Thoracic aorta (tissue), 2 donors: ENCODE measurements at regions not wholly inside any gene's neighbourhood (a gene's known extent, or its start where the extent isn't known, plus 50 kb on each side); places are given as distances from the start of the nearest gene placed in this dataset.

Experiments used
- ATAC-seq: fragments of 150-250 bp; one replicate; pipeline ENCODE4 v1.8.0; 2017; ENCODE audit warnings: low read depth; ENCODE audit not compliant: insufficient number of reproducible peaks, low FRiP score
- DNase-seq: peaks from one replicate; pipeline ENCODE4 v3.0.0-alpha.2; 2020; ENCODE audit warnings: low spot score
- H3K27ac ChIP-seq, 2 donors: fragments of 200-600 bp; sonication (generic); 1 replicate in 1 of 2; 2 replicates in 1 of 2; pipeline ENCODE4 v1.5.1; 2016; ENCODE audit warnings: mild to moderate bottlenecking in 2 of 2, moderate library complexity in 2 of 2
- H3K27me3 ChIP-seq: fragments of 200-600 bp; sonication (generic); replicated peaks from 2 replicates; pipeline ENCODE4 v1.6.0; 2016; ENCODE audit warnings: mild to moderate bottlenecking; ENCODE audit not compliant: insufficient read depth
- H3K36me3 ChIP-seq: fragments of 200-600 bp; sonication (generic); one replicate; pipeline ENCODE4 v1.5.1; 2016
- H3K4me1 ChIP-seq, 2 donors: fragments of 200-600 bp; sonication (generic); 1 replicate in 1 of 2; 2 replicates in 1 of 2; pipeline versions ENCODE4 v1.5.1 to v1.6.0; 2016; ENCODE audit warnings: low read depth in 2 of 2, mild to moderate bottlenecking in 1 of 2; ENCODE audit not compliant: control insufficient read depth in 1 of 2
- H3K4me3 ChIP-seq: fragments of 200-600 bp; sonication (generic); 2 replicates; pipeline ENCODE4 v1.5.1; 2016; ENCODE audit warnings: mild to moderate bottlenecking
- H3K9me3 ChIP-seq: fragments of 200-600 bp; sonication (generic); 2 replicates; pipeline ENCODE4 v1.5.1; 2016
- TF ChIP-seq, protein P1 (sequence below): fragments of 200-600 bp; sonication (generic); IDR thresholded peaks from one replicate; pipeline ENCODE4 v1.5.1; 2019; ENCODE audit warnings: antibody characterized with exemption

DNA sequence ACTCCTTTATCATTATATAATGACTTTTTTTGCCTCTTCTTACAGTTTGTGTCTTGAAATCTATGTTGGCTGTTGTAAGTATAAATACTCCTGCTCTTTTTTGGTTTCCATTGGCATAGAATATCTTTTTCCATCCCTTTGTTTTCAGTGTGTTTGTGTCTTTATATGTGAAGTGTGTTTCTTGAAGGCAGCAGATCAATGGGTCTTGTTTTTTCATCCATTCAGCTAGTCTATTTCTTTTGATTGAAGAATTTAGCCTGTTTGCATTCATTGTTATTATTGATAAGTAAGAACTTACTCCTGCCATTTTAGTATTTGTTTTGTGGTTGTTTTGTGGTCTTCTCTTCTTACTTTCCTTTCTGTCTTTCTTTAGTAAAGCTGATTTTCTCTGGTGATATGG, 322.8 kb downstream of the PLA2G4A start:
- ATAC-seq, result no peak
- TF ChIP-seq, protein P1, sequence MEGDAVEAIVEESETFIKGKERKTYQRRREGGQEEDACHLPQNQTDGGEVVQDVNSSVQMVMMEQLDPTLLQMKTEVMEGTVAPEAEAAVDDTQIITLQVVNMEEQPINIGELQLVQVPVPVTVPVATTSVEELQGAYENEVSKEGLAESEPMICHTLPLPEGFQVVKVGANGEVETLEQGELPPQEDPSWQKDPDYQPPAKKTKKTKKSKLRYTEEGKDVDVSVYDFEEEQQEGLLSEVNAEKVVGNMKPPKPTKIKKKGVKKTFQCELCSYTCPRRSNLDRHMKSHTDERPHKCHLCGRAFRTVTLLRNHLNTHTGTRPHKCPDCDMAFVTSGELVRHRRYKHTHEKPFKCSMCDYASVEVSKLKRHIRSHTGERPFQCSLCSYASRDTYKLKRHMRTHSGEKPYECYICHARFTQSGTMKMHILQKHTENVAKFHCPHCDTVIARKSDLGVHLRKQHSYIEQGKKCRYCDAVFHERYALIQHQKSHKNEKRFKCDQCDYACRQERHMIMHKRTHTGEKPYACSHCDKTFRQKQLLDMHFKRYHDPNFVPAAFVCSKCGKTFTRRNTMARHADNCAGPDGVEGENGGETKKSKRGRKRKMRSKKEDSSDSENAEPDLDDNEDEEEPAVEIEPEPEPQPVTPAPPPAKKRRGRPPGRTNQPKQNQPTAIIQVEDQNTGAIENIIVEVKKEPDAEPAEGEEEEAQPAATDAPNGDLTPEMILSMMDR, result no peak
- H3K4me3 ChIP-seq, result no peak overlapping the region
- DNase-seq, result no peak
- H3K4me1 ChIP-seq, result no peaks in the 10 kb centered on the region
- H3K9me3 ChIP-seq, result no peaks in the 10 kb centered on the region
- no peaks in the 10 kb centered on the region for H3K36me3 ChIP-seq
- H3K27ac ChIP-seq, result no peak overlapping the region
- H3K27me3 ChIP-seq, result no peaks in the 10 kb centered on the region

DNA sequence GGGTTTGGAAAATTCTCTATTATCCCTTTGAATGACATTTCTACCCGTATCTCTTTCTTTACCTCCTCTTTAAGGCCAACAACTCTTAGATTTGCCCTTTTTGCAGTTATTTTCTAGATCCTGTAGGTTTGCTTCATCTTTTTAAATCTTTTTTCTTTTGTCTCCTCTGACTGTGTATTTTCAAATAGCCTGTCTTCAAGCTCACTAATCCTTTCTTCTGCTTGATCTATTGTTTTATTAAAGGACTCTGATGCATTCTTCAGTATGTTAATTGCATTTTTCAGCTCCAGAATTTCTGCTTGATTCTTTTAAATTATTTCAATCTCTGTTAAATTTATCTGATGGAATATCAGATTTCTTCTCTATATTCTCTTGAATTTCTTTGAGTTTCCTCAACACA, 324.3 kb downstream of the PLA2G4A start:
- TF ChIP-seq, protein P1, result no peak
- Histone ChIP-seq H3K27me3 (no peaks in the 10 kb centered on the region), H3K4me1 (no peaks in the 10 kb centered on the region), H3K4me3 (no peak overlapping the region), H3K27ac (no peak overlapping the region), H3K36me3 (no peaks in the 10 kb centered on the region), H3K9me3 (no peaks in the 10 kb centered on the region)
- DNase-seq, result no peak
- no peak for ATAC-seq

DNA sequence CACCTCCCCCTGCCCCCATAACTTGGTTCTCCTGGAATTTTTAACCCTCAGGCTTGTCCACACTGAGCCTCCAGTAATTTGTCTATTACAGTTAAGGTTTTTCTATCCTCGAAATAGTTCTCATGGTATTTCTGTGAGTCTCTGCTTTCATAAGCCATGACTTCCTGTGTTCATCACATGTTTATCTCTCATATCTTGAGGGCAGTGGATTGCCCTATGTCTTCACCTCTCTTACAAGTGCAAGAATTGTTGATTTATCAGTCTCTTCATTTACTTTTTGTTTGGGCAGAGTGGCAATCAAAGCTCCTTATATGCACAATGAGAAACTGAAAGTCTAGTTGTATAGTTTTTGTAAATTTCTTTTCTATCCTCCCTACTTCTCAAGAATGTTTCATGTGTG, 328.4 kb downstream of the PLA2G4A start:
- Histone ChIP-seq H3K4me3 (no peak overlapping the region), H3K4me1 (no peaks in the 10 kb centered on the region), H3K9me3 (no peaks in the 10 kb centered on the region), H3K27ac (no peak overlapping the region), H3K27me3 (no peaks in the 10 kb centered on the region), H3K36me3 (no peaks in the 10 kb centered on the region)
- ATAC-seq (no peak), DNase-seq (no peak)
- TF ChIP-seq, protein P1, result no peak

DNA sequence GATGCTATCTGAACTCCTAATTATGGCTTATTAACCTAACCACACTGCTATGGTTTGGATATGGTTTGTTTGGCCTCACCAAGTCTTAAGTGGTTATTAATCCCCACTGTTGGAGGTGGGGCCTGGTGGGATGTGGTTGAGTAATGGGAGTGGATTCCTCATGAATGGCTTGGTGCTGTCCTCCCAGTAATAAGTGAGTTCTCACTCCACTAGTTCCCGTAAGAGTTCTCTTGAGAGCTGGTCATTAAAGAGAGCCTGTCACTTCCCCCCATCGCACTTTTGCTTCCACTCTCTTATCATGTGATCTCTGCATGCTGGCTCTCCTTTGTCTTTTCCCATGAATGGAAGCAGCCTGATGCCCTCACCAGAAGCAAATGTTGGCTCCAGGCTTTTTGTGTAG, 328.8 kb downstream of the PLA2G4A start:
- H3K9me3 ChIP-seq, result no peaks in the 10 kb centered on the region
- TF ChIP-seq, protein P1, result no peak
- no peaks in the 10 kb centered on the region for H3K4me1 ChIP-seq
- H3K27ac ChIP-seq, result no peak overlapping the region
- no peak for ATAC-seq
- no peaks in the 10 kb centered on the region for H3K27me3 ChIP-seq
- DNase-seq, result no peak
- H3K36me3 ChIP-seq, result no peaks in the 10 kb centered on the region
- H3K4me3 ChIP-seq, result no peak overlapping the region

DNA sequence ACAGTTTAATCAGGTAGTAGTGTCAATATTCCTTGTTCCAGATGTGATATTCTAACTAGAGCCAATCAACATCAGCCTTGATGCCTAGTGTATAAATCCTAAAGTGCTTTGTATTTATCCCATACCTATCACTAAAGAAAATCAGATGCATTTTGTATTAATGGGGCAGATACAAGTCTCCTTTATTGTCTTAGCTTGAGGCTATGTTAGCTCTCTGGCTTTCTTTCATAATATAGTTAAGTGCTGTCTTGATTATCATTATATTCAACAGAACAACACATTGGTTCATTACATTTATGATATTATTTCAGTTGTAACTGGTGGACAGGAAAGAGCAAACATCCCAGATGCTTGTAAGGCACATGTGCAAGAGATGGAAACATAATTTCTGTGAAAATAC, 338.8 kb downstream of the PLA2G4A start:
- ATAC-seq, result no peak
- no peak overlapping the region for H3K27ac ChIP-seq
- TF ChIP-seq, protein P1, result no peak
- H3K27me3 ChIP-seq, result no peaks in the 10 kb centered on the region
- H3K9me3 ChIP-seq, result no peaks in the 10 kb centered on the region
- no peak overlapping the region for H3K4me3 ChIP-seq
- DNase-seq, result no peak
- H3K4me1 ChIP-seq, result no peaks in the 10 kb centered on the region
- H3K36me3 ChIP-seq, result no peaks in the 10 kb centered on the region
